GM19324 (cell line): ENCODE measurements at regions not wholly inside any gene's neighbourhood (a gene's known extent, or its start where the extent isn't known, plus 50 kb on each side); places are given as distances from the start of the nearest gene placed in this dataset.
"Not testable (repeated sequence)": the region's sequence is repeated elsewhere in the genome, so short reads cannot be mapped to it uniquely, and the experiment has no call there.

Experiments
- ATAC-seq: cut with Tn5 transposase; IDR thresholded peaks from one replicate; pipeline ENCODE4 v1.9.1; 2021; ENCODE audit warnings: mild to moderate bottlenecking, moderate library complexity; ENCODE audit not compliant: unreplicated experiment, low FRiP score

GRCh38 chr1:118479351-118479750, 294.3 kb upstream of the SPAG17 start:
- ATAC-seq: no peak

GRCh38 chr1:118473825-118474224, 288.8 kb upstream of the SPAG17 start:
- no peak for ATAC-seq

GRCh38 chr1:118464460-118464859, 279.4 kb upstream of the SPAG17 start:
- ATAC-seq: not testable (repeated sequence)

GRCh38 chr1:118461154-118461553, 276.1 kb upstream of the SPAG17 start:
- no peak for ATAC-seq

- ATAC-seq: no peak
Measured at GRCh38 chr1:118459871-118460270, 274.8 kb upstream of the SPAG17 start.

GRCh38 chr1:118453856-118454255, 268.8 kb upstream of the SPAG17 start:
- ATAC-seq: not testable (repeated sequence)

- ATAC-seq: no peak
Measured at GRCh38 chr1:118445156-118445555, 260.1 kb upstream of the SPAG17 start.

GRCh38 chr1:118442214-118442613, 257.2 kb upstream of the SPAG17 start:
- no peak for ATAC-seq

GRCh38 chr1:118437664-118438063, 252.6 kb upstream of the SPAG17 start:
- ATAC-seq: no peak

- ATAC-seq: no peak
Measured at GRCh38 chr1:118429856-118430255, 244.8 kb upstream of the SPAG17 start.

GRCh38 chr1:118421868-118422350, 236.9 kb upstream of the SPAG17 start:
- ATAC-seq: no peak

GRCh38 chr1:118404024-118404423, 219.0 kb upstream of the SPAG17 start:
- no peak for ATAC-seq

GRCh38 chr1:118397496-118397859, 212.4 kb upstream of the SPAG17 start:
- no peak for ATAC-seq

- no peak for ATAC-seq
Measured at GRCh38 chr1:118396829-118397495, 211.9 kb upstream of the SPAG17 start.

- no peak for ATAC-seq
Measured at GRCh38 chr1:118396279-118396678, 211.3 kb upstream of the SPAG17 start.

GRCh38 chr1:118395430-118395991, 210.5 kb upstream of the SPAG17 start:
- ATAC-seq: no peak

GRCh38 chr1:118390955-118391354, 205.9 kb upstream of the SPAG17 start:
- ATAC-seq: no peak

- ATAC-seq: no peak
Measured at GRCh38 chr1:118388301-118388959, 203.4 kb upstream of the SPAG17 start.

- no peak for ATAC-seq
Measured at GRCh38 chr1:118381197-118381869, 196.3 kb upstream of the SPAG17 start.

GRCh38 chr1:118377183-118377582, 192.2 kb upstream of the SPAG17 start:
- ATAC-seq: not testable (repeated sequence)

- no peak for ATAC-seq
Measured at GRCh38 chr1:118371612-118372011, 186.6 kb upstream of the SPAG17 start.
